Prostate gland (tissue), 2 donors: ENCODE measurements at regions not wholly inside any gene's neighbourhood (a gene's known extent, or its start where the extent isn't known, plus 50 kb on each side); places are given as distances from the start of the nearest gene placed in this dataset.
"Not testable (repeated sequence)": the region's sequence is repeated elsewhere in the genome, so short reads cannot be mapped to it uniquely, and the experiment has no call there.

Source experiments
- DNase-seq: peaks from one replicate; pipeline ENCODE4 v3.0.0-alpha.2; 2019; ENCODE audit warnings: low spot score
- H3K27ac ChIP-seq, 2 donors: fragments of 200-600 bp; sonication (generic); 2 replicates each; pipeline ENCODE4 v1.5.1; 2017 to 2019
- H3K27me3 ChIP-seq: fragments of 200-600 bp; sonication (generic); replicated peaks from 2 replicates; pipeline ENCODE4 v1.5.1; 2019; ENCODE audit not compliant: insufficient read depth
- H3K36me3 ChIP-seq, 2 donors: fragments of 200-600 bp; sonication (generic); 1 replicate in 1 of 2; 2 replicates in 1 of 2; pipeline versions ENCODE4 v1.5.1 to v1.8.1; 2017 to 2019
- H3K4me1 ChIP-seq: fragments of 200-600 bp; sonication (generic); replicated peaks from 2 replicates; pipeline ENCODE4 v1.5.1; 2019
- H3K4me3 ChIP-seq, 2 donors: fragments of 200-600 bp; sonication (generic); 2 replicates each; pipeline ENCODE4 v1.5.1; 2017 to 2019
- H3K9me3 ChIP-seq: fragments of 200-600 bp; sonication (generic); 2 replicates; pipeline ENCODE4 v1.5.1; 2017
- CTCF ChIP-seq, 4 experiments: fragments of 200-600 bp in 2 of 4; fragments of 450-650 bp in 2 of 4; sonication (generic) in 2 of 4; IDR thresholded peaks; 1 replicate in 3 of 4; 2 replicates in 1 of 4; pipeline ENCODE4 v1.5.1; 2016 to 2019; ENCODE audit warnings: antibody characterized with exemption in 4 of 4, mild to moderate bottlenecking in 2 of 4, moderate library complexity in 2 of 4
- POLR2A ChIP-seq: fragments of 450-650 bp; IDR thresholded peaks from one replicate; pipeline ENCODE4 v1.6.1; 2016; ENCODE audit warnings: antibody characterized with exemption, mild to moderate bottlenecking
- POLR2AphosphoS5 ChIP-seq: sonication (generic); formaldehyde crosslinking; IDR thresholded peaks from one replicate; pipeline ENCODE4 v1.6.1; 2017; ENCODE audit warnings: antibody characterized with exemption
- WGBS: methylation state at CpG from one replicate; pipeline ENCODE4 v1.1.5; 2018; 5-methylcytosine and 5-hydroxymethylcytosine counted together
- intact Hi-C: fragments of 100-400 bp; cut with DNase I; formaldehyde crosslinking; loops from one replicate; pipeline ENCODE4 v1.14.2; 2022

GRCh38 chr6:27591699-27592480 is 119.0 kb upstream of the ZNF184 start:
- DNase-seq, result no peak
- Histone ChIP-seq H3K9me3 (no peaks in the 10 kb centered on the region), H3K27ac (no peak overlapping the region), H3K4me1 (no peaks in the 10 kb centered on the region), H3K36me3 (no peaks in the 10 kb centered on the region), H3K27me3 (peaks cover 12% of the 10 kb centered on the region), H3K4me3 (no peak overlapping the region)
- intact Hi-C loops, result no loop called here
- no peak for TF ChIP-seq POLR2A
- TF ChIP-seq CTCF (IDR thresholded peaks at IDR 0.05), result no peak
- no peak for TF ChIP-seq POLR2AphosphoS5
- 8% methylated on average over 22 of the region's 22 CpGs for WGBS

- H3K36me3 ChIP-seq, H3K4me3 ChIP-seq, H3K9me3 ChIP-seq, H3K27ac ChIP-seq, H3K27me3 ChIP-seq, H3K4me1 ChIP-seq, intact Hi-C loops, DNase-seq: not testable (repeated sequence)
- 81% methylated on average over 11 of the region's 11 CpGs for WGBS
Observed at GRCh38 chr6:27585316-27585715, 112.4 kb upstream of the ZNF184 start.

GRCh38 chr6:27584326-27584725 is 111.4 kb upstream of the ZNF184 start:
- DNase-seq, result no peak
- TF ChIP-seq CTCF (IDR thresholded peaks at IDR 0.05) (no peak), POLR2AphosphoS5 (no peak), POLR2A (no peak)
- no peaks in the 10 kb centered on the region for H3K9me3 ChIP-seq

GRCh38 chr6:27582928-27583725 is 110.2 kb upstream of the ZNF184 start:
- DNase-seq, result no peak
- Histone ChIP-seq H3K9me3 (no peaks in the 10 kb centered on the region), H3K4me3 (no peak overlapping the region), H3K36me3 (no peaks in the 10 kb centered on the region), H3K4me1 (no peaks in the 10 kb centered on the region), H3K27ac (no peak overlapping the region), H3K27me3 (no peaks in the 10 kb centered on the region)
- intact Hi-C loops, result no loop called here
- TF ChIP-seq POLR2A, result no peak
- TF ChIP-seq POLR2AphosphoS5, result no peak
- TF ChIP-seq CTCF (IDR thresholded peaks at IDR 0.05), result no peak
- 10% methylated on average over 32 of the region's 32 CpGs for WGBS

More at GRCh38 chr6:27584326-27584725, 111.4 kb upstream of the ZNF184 start:
- H3K27me3 ChIP-seq, result no peaks in the 10 kb centered on the region
- no peak overlapping the region for H3K27ac ChIP-seq
- no peaks in the 10 kb centered on the region for H3K4me1 ChIP-seq
- 73% methylated on average over 4 of the region's 4 CpGs for WGBS
- no peaks in the 10 kb centered on the region for H3K36me3 ChIP-seq
- H3K4me3 ChIP-seq, result no peak overlapping the region
- intact Hi-C loops, result no loop called here

- peaks cover 4% of the 10 kb centered on the region for H3K27me3 ChIP-seq
- no peaks in the 10 kb centered on the region for H3K4me1 ChIP-seq
- TF ChIP-seq POLR2AphosphoS5 (no peak), CTCF (IDR thresholded peaks at IDR 0.05) (no peak), POLR2A (no peak)
- no peak overlapping the region for H3K4me3 ChIP-seq
- no peaks in the 10 kb centered on the region for H3K36me3 ChIP-seq
- DNase-seq, result no peak
- 74% methylated on average over 2 of the region's 2 CpGs for WGBS
- no peak overlapping the region for H3K27ac ChIP-seq
- intact Hi-C loops, result no loop called here
- H3K9me3 ChIP-seq, result no peaks in the 10 kb centered on the region
Observed at GRCh38 chr6:27579973-27580372, 107.1 kb upstream of the ZNF184 start.
